Smooth muscle cell (in vitro differentiated cells): ENCODE measurements at regions not wholly inside any gene's neighbourhood (a gene's known extent, or its start where the extent isn't known, plus 50 kb on each side); places are given as distances from the start of the nearest gene placed in this dataset.

Source experiments
- DNase-seq: peaks from one replicate; lab custom pipeline; 2025; ENCODE audit not compliant: unreplicated experiment; lab: John Stamatoyannopoulos, UW
- H2AFZ ChIP-seq: fragments of 200-600 bp; sonication (generic); 2 replicates; pipeline ENCODE4 v1.6.0; 2016; ENCODE audit warnings: antibody characterized with exemption, low read depth, mild to moderate bottlenecking
- H3F3A ChIP-seq: fragments of 200-600 bp; sonication (generic); 2 replicates; pipeline ENCODE4 v1.6.0; 2017; ENCODE audit warnings: antibody characterized with exemption, low read depth
- H3K27ac ChIP-seq: fragments of 200-600 bp; sonication (generic); 2 replicates; pipeline ENCODE4 v1.5.1; 2016; ENCODE audit warnings: low read depth, mild to moderate bottlenecking
- H3K27me3 ChIP-seq: fragments of 200-600 bp; sonication (generic); 2 replicates; pipeline ENCODE4 v1.6.1; 2016; ENCODE audit warnings: low read depth, mild to moderate bottlenecking
- H3K36me3 ChIP-seq: fragments of 200-600 bp; sonication (generic); 2 replicates; pipeline ENCODE4 v1.5.1; 2016; ENCODE audit warnings: low read depth
- H3K4me1 ChIP-seq: fragments of 200-600 bp; sonication (generic); 2 replicates; pipeline ENCODE4 v1.5.1; 2016; ENCODE audit warnings: low read depth
- H3K4me2 ChIP-seq: fragments of 200-600 bp; sonication (generic); 2 replicates; pipeline ENCODE4 v1.6.0; 2016; ENCODE audit warnings: mild to moderate bottlenecking
- H3K4me3 ChIP-seq: fragments of 200-600 bp; sonication (generic); 2 replicates; pipeline ENCODE4 v1.5.1; 2016; ENCODE audit warnings: mild to moderate bottlenecking
- H3K79me2 ChIP-seq: fragments of 200-600 bp; sonication (generic); 2 replicates; pipeline ENCODE4 v1.6.0; 2016; ENCODE audit warnings: low read depth, mild to moderate bottlenecking
- H3K9ac ChIP-seq: fragments of 200-600 bp; sonication (generic); 2 replicates; pipeline ENCODE4 v1.6.0; 2016; ENCODE audit warnings: low read depth
- H3K9me3 ChIP-seq: fragments of 200-600 bp; sonication (generic); replicated peaks from 2 replicates; pipeline ENCODE4 v1.5.1; 2016; ENCODE audit warnings: low read depth
- H4K20me1 ChIP-seq: fragments of 200-600 bp; sonication (generic); 2 replicates; pipeline ENCODE4 v1.6.0; 2016; ENCODE audit warnings: low read depth
- WGBS: methylation state at CpG from one replicate; pipeline ENCODE4 v1.1.7; 2016; ENCODE audit warnings: low lambda C conversion rate; 5-methylcytosine and 5-hydroxymethylcytosine counted together
- TF ChIP-seq, protein P1 (sequence below): fragments of 200-600 bp; sonication (generic); IDR thresholded peaks from 2 replicates; pipeline ENCODE4 v1.5.1; 2017; ENCODE audit warnings: borderline replicate concordance, mild to moderate bottlenecking, antibody characterized with exemption; ENCODE audit not compliant: insufficient read depth, poor library complexity, severe bottlenecking

DNA sequence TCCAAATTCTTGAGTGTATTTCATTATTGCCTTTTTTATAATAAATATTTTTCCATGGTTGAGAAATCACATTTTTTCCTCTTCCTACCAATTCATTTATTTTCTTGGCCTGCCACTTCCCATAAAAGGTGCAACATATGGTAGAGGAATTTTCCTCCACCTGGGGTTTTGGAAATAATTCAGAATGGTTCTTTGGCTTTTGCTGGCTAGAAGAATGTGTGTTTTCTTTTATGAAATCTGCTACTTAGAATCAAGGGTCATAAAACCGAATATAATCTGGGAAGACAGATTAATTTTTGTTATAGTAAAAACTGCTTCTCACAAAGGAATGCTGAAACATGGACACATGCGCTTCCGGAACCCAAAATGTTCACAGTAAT lies 54.0 kb upstream of the POMGNT2 start:
- Histone ChIP-seq H3K4me2 (no peak overlapping the region), H2AFZ (no peak overlapping the region), H3F3A (no peaks in the 10 kb centered on the region), H3K4me1 (no peaks in the 10 kb centered on the region), H4K20me1 (no peaks in the 10 kb centered on the region), H3K9ac (no peak overlapping the region), H3K27me3 (peaks cover 11% of the 10 kb centered on the region), H3K4me3 (no peak overlapping the region), H3K27ac (no peak overlapping the region), H3K36me3 (no peaks in the 10 kb centered on the region), H3K9me3 (no peaks in the 10 kb centered on the region), H3K79me2 (no peaks in the 10 kb centered on the region)
- no peak for DNase-seq
- TF ChIP-seq, protein P1, sequence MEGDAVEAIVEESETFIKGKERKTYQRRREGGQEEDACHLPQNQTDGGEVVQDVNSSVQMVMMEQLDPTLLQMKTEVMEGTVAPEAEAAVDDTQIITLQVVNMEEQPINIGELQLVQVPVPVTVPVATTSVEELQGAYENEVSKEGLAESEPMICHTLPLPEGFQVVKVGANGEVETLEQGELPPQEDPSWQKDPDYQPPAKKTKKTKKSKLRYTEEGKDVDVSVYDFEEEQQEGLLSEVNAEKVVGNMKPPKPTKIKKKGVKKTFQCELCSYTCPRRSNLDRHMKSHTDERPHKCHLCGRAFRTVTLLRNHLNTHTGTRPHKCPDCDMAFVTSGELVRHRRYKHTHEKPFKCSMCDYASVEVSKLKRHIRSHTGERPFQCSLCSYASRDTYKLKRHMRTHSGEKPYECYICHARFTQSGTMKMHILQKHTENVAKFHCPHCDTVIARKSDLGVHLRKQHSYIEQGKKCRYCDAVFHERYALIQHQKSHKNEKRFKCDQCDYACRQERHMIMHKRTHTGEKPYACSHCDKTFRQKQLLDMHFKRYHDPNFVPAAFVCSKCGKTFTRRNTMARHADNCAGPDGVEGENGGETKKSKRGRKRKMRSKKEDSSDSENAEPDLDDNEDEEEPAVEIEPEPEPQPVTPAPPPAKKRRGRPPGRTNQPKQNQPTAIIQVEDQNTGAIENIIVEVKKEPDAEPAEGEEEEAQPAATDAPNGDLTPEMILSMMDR, result no peak
- WGBS, result 96% methylated on average over 3 of the region's 3 CpGs

GRCh38 chr3:43159131-43159875 lies 53.4 kb upstream of the POMGNT2 start:
- no peaks in the 10 kb centered on the region for H3K9me3 ChIP-seq
- H3K79me2 ChIP-seq, result no peaks in the 10 kb centered on the region
- no peaks in the 10 kb centered on the region for H3F3A ChIP-seq
- no peaks in the 10 kb centered on the region for H4K20me1 ChIP-seq
- H3K4me1 ChIP-seq, result no peaks in the 10 kb centered on the region
- H3K36me3 ChIP-seq, result no peaks in the 10 kb centered on the region
- WGBS, result 83% methylated on average over 8 of the region's 8 CpGs
- no peak overlapping the region for H3K4me3 ChIP-seq
- no peak overlapping the region for H2AFZ ChIP-seq
- TF ChIP-seq, protein P1, result no peak
- no peak overlapping the region for H3K4me2 ChIP-seq
- H3K27me3 ChIP-seq, result peaks cover 11% of the 10 kb centered on the region
- no peak for DNase-seq
- H3K27ac ChIP-seq, result no peak overlapping the region
- H3K9ac ChIP-seq, result no peak overlapping the region

- Histone ChIP-seq H3K4me1 (no peaks in the 10 kb centered on the region), H3K4me3 (no peak overlapping the region), H3K4me2 (no peak overlapping the region), H3K79me2 (no peaks in the 10 kb centered on the region), H3K27ac (no peak overlapping the region), H3F3A (no peaks in the 10 kb centered on the region), H2AFZ (no peak overlapping the region), H4K20me1 (no peaks in the 10 kb centered on the region), H3K9ac (no peak overlapping the region), H3K36me3 (no peaks in the 10 kb centered on the region), H3K27me3 (peaks cover 11% of the 10 kb centered on the region), H3K9me3 (no peaks in the 10 kb centered on the region)
- TF ChIP-seq, protein P1, result no peak
- WGBS, result 90% methylated on average over 5 of the region's 5 CpGs
- DNase-seq, result no peak
Observed at GRCh38 chr3:43156812-43157455, 51.1 kb upstream of the POMGNT2 start.
